ENCODE measurements at regions not wholly inside any gene's neighbourhood (a gene's known extent, or its start where the extent isn't known, plus 50 kb on each side); places are given as distances from the start of the nearest gene placed in this dataset.
A peak's percentile ranks its signal among the peaks of the same experiment; 100 is the strongest.
"Not testable (repeated sequence)": the region's sequence is repeated elsewhere in the genome, so short reads cannot be mapped to it uniquely, and the experiment has no call there.

DNA sequence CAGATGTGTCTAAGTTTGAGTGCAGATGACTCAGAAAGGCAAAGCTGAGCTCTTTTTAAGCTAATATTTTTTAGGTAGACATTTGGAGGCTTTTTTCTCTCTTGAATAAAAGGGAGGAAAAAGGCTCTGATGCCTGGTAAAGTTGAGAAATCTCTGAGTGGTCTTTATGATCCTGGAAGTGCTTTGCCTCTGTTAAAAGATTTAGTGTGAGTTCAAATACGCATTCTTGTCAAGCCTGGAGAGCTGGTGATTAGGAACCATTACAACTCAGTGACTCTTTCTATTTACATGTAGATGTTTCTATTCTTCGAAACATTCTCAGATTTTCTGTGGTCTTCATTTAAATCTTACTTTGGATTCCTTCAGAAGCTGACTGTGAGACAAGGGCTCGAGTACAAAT is 143.4 kb upstream of the MED14 start:
- no peak for ATAC-seq
- intact Hi-C loops (cut with DNase I): no loop called here
- DNase-seq: no peak

DNA sequence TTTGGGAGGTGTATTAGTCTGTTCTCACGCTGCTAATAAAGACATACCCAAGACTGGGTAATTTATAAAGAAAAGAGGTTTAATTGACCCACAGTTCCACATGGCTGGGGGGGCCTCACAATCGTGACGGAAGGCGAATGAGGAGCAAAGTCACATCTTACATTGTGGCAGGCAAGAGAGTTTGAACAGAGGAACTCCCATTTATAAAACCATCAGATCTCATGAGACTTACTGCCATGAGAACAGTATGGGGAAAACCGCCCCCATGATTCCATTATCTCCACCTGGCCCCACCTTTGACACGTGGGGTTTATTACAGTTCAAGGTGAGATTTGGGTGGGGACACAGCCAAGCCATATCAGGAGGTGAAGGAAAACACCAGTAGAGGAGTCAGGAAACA is 143.8 kb upstream of the MED14 start:
- ATAC-seq; intact Hi-C loops (cut with DNase I): not testable (repeated sequence)

DNA sequence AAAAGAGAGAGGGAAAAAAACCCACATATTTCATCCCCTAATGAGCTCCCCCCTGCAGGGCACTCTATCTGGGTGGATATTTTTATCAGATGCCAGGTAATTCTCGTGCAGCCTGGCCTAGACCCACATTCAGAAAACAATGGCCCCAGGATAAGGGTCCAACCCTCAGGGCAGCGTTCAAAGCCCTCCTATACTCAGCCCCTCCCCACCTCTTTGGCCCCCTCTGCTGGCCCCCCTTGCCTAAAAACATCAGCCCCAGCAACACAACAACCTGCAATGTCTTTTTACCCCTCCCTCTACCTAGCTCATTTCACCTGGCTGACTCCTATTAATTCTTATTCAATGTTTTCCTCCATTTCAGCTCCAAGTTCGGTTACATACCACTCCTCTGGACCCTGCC is 145.4 kb upstream of the MED14 start:
- DNase-seq: no peak
- intact Hi-C loops (cut with DNase I): no loop called here
- ATAC-seq: no peak

More for the DNA sequence above, 143.8 kb upstream of the MED14 start:
- DNase-seq: not testable (repeated sequence)

DNA sequence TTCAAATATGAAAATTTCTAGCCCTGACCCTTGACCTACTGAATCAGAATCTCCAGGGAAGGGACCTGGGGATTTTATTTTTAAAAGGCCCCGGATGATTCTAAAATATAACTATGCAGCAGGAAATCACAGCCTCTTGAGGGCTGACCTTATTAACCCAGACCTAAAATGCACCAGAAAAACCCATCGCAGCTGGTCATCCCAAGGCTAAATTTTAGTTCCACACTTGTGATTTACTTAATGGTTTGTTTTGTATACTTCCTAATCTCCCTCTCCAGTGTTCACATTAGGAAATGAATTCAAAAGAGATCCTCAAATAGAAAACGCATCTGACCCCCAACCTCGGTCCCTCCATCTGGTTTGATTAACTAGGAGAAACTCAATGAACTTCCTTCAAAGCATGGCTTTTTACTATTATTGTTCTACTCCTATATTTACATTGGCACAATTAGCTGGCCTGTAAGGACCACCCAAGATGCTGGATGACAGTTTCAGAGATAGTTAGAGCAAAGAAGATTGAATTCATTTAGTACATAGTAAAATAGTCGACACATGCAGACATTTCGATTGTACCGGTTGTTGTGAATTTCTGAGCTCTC is 147.8 kb upstream of the MED14 start:
- intact Hi-C loops (cut with DNase I): no loop called here
- DNase-seq: no peak
- no peak for ATAC-seq

DNA sequence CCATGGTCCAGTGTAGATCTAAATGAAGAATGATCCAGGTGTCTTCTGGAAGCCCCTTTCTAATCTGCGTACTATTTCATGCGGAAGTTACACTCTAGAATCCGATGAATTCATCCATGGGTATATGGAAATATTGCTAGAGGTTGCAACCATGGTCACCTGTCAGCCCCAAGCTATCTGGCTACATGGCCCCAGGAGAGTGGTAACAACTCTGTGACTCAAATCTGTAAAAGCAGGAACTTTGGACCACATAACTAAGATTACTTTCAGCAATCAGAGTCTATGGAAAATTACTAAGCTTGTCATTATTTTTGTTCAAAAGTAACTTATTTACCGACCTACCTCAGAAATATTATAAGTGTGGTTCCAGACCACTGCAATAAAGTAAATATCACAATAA is 150.6 kb upstream of the MED14 start:
- intact Hi-C loops (cut with DNase I): no loop called here
- ATAC-seq (no peak), DNase-seq (no peak)

DNA sequence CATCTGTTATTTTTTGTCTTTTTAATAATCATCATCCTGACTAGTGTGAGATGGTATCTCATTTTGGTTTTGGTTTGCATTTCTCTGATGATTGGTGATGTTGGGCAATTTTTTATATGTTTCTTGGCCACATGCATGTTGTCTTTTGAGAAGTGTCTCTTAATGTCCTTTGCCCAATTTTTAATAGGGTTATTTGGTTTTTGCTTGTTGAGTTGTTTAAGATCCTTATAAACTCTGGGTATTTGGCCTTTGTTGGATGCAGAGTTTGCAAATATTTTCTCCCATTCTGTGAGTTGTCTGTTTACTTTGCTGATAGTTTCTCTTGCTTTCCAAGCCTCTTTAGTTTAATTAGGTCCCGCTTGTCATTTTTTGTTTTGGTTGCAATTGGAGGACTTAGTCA is 152.1 kb upstream of the MED14 start:
- intact Hi-C loops (cut with DNase I): no loop called here
- ATAC-seq (no peak), DNase-seq (no peak)

DNA sequence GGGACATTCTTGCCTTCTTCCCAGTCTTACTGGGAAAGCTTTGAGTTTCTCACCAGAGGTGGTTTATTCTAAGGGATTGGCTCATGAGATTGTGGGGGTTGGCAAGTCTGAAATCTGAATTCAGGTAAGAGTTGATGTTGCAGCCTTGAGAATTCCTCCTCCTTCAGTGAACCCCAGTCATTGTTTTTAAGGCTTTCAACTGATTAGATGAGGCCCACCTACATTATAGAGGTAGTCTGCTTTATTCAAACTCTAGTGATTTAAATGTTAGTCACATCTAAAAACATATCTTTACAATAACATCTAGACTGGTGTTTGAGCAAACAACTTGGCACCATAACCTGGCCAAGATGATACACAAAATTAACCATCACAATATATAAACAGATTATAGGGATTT is 156.5 kb upstream of the MED14 start:
- no peak for ATAC-seq
- intact Hi-C loops (cut with DNase I): no loop called here

DNA sequence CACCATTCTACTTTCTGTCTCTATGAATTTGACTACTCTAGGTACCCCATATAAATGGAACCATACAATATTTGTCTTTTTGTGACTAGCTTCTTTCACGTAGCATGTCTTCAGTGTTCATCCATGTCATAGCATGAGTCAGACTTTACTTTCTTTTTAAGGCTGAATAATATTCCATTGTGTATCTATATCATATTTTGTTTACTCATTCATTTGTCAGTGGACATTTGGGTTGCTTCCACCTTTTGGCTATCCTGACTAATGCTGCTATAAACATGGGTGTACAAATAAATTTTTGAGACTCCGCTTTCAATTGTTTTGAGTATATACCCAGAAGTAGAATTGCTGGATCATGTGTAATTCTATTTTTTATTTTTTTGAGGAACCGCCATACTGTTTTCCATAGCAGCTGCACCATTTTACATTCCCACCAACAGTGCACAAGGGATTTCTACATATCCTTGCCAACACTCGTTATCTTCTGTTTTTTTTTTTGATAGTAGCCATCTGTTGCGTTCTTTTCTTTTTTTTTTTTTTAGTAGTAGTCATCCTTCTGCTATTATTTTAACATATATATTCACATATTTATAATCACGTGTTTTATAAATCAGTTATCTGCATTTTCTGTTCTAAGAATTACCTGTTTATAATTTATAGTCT is 158.0 kb upstream of the MED14 start:
- intact Hi-C loops (cut with DNase I): no loop called here
- DNase-seq: no peak
- no peak for ATAC-seq

More for the DNA sequence above, 156.5 kb upstream of the MED14 start:
- no peak for DNase-seq

DNA sequence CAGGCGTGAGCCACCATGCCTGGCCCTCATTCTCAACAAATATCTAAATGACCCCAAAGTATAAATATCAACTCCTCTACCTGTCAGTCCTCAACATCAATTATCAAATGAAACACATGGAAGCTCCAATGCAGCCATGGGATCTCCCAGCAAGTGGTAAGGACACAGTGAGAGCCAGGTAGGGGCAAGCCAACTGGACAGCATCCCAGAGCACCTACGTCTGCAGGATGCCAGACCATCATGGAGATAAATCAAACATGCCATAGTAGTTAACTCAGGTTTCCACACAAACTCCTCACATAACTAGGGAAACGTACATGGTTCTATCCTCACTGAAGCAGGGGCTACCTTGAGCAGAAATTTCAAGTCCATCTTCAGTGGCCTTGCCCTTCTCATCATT is 159.9 kb upstream of the MED14 start:
- intact Hi-C loops (cut with DNase I): no loop called here
- DNase-seq (no peak), ATAC-seq (no peak)

DNA sequence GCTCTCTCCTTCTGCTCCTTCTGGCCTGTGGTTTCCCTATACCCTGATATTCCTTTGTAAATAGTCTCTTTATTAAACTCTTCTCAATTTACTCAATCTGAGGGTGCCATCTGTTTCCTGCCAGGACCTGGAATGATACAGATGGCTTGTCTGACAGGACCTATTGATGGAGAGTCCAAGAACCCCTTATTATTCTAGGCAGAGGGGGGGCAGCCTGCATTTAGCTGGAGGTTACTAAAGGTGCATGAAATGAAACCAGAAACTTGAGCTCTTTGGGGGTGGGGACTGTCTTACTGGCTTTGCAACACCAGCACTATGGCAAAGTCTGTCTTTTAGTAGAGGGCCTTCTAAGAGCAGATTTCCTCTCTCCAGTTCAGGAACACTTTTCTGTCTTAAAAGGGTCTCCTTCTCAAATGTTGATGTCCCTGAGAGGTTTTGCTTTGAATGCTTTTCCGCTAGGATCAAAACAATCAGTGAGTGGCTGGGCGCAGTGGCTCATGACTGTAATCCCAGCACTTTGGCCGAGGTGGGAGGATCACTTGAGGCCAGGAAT is 162.5 kb upstream of the MED14 start:
- no peak for DNase-seq
- ATAC-seq: no peak
- intact Hi-C loops (cut with DNase I): no loop called here

DNA sequence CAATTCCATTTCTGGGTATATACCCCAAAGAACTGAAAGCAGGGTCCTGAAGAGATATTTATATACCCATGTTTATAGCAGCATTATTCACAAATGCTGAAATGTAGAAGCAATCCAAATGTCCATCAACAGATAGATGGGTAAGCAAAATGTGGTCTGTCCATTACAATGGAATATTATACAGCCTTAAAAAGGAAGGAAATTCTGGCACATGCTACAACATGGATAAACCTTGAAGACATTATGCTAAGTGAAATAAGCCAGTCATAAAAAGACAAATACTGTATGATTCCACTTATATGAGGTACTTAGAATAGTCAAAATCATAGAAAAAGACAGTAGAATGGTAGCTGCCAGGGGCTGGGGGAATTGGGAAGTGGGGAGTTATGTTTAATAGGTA is 169.4 kb upstream of the MED14 start:
- intact Hi-C loops (cut with DNase I); DNase-seq; ATAC-seq: not testable (repeated sequence)

DNA sequence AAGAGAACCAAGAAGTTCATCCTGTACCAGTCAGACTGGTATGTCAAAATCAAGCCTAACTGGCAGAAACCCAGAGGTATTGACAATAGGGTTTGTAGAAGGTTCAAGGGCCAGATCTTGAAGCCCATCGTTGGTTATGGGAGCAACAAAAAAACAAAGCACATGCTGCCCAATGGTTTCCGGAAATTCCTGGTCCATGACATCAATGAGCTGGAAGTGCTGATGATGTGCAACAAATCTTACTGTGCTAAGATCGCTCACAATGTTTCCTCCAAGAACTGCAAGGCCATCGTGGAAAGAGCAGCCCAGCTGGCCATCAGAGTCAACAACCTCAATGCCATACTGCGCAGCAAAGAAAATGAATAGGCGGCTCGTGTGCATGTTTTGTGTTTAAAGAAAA is 172.7 kb upstream of the MED14 start:
- intact Hi-C loops (cut with DNase I): no loop called here
- DNase-seq: no peak
- no peak for ATAC-seq

DNA sequence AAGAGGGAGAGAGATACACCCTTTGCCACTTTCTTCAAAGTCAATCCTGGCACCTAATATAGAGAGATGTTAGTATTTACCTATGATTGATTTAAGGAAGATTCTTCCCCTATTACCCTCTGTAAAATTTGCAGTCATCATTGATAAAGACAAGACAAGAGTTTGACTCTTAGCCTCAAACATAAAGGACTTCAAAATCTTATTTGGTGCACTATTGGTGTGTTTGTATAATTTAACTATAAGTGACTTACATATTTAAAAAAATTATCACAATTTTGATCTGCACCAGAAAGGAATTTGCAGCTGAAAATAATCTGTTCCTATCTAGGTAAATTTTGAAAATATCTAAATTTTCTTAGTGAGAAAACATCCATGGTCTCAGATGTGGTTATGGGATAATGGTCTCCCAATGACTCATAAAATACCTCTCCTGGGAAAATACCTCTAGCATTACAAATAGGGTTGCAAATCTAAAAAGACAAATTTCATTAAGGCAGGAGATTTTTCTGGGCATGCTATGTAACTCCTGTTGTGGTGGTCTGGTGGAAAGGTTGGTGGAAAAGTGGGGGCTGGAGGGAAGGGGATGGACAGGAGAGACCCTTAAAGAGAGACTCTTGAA is 173.6 kb upstream of the MED14 start:
- intact Hi-C loops (cut with DNase I): no loop called here
- DNase-seq (no peak), ATAC-seq (no peak)

DNA sequence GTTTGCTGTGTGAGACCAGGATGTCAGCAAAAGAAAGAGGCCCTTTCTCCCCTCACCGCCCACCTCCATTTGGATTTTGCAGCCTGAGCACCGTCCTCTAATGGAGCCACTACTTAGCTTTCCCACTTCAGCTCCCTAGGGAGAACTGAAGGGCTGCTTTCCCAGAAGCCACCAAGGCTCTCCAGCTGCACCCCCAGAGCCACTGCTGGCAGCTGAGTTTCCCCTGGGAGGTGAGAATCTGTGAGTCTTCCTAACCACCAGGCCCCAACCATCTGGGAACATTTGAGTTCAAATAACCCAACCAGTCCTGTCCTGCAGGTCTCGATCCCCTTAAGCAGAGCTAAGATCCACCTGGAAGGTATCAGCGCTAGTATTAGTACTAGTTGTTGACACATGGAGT is 173.1 kb upstream of the USP9X start:
- no peak for ATAC-seq
- intact Hi-C loops (cut with DNase I): no loop called here

DNA sequence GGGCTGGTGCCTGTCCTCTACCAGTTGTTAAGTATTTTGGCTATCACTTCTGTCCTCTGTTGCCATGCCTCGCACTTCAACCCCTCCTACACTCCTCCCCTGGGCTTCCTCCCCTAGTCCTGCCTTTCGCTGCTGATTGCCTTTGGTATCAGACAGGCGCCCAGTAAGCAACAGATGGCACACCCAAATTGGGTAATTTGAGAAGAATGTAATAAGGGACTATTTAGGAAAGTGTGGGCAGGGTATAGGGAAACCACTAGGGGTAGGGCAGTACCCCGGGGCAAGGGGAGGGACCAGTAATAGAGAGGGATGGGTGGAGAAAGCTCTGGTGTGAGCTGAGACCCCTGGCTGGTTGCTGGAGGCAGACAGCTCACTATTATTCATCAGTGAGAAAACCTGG is 172.7 kb upstream of the USP9X start:
- intact Hi-C loops (cut with DNase I): no loop called here

More for the DNA sequence above, 173.1 kb upstream of the USP9X start:
- no peak for DNase-seq

DNA sequence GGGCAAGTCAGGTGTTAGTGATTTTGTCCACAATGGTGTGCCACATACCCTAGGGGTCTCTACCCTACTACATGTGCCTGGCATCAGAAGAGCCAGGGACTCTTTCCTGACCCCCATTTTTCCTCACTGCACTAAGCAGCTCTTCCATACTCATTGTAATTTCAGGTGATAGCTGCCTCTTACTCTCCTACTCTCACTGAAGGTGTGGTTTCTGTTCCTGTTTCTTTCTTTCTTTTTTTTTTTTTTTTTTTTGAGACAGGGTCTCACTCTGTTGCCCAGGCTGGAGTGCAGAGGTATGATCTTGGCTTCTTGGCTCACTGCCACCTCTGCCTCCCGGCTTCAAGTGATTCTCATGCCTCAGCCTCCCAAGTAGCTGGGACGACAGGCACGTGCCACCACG is 164.9 kb upstream of the USP9X start:
- ATAC-seq: no peak
- intact Hi-C loops (cut with DNase I): no loop called here
- no peak for DNase-seq

More for the DNA sequence above, 172.7 kb upstream of the USP9X start:
- ATAC-seq (no peak), DNase-seq (no peak)

DNA sequence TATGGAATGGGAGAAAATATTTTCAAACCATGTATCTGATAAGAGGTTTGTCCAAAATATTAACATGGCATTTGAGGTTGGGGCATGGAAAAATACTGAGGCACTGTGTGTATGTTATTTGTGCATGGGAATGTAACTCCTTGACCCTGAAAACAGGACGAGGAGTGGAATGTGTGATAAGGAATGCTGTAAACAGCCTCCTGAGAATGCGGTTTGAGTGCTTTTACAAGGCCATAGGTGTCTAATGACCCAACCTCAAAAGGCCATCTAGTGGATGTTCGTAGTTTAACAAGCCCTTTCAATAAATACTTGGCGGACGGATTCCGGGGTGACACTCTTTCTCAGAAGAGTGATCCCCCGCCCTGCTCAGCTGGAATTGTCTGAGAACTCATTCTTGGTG is 162.9 kb upstream of the USP9X start:
- DNase-seq (no peak), ATAC-seq (no peak)
- intact Hi-C loops (cut with DNase I): no loop called here

DNA sequence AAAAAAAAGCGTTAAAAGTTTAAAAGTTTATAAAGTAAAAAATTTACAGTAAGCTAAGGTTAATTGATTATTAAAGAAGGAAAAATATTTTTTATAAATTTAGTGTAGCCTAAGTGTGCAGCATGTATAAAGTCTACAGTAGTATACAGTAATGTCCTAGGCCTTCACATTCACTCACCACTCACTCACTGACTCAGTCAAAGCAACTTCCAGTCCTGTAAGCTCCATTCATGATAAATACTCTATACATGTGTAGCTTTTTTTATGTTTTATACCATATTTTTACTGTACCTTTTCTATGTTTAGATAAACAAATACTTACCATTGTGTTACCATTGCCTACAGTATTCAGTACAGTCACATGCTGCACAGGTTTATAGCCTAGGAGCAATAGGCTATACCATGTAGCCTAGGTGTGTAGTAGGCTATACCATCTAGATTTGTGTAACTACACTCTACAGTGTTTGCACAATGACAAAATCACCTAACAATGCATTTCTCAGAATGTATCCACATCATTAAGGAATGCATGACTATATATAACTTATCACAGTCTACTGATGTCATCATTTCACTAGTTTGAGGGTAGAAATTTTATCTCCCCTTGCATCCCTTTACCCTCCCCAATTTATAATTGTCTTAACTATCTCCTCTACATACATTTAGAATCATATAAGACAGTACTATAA is 158.4 kb upstream of the USP9X start:
- DNase-seq; intact Hi-C loops (cut with DNase I); ATAC-seq: not testable (repeated sequence)

DNA sequence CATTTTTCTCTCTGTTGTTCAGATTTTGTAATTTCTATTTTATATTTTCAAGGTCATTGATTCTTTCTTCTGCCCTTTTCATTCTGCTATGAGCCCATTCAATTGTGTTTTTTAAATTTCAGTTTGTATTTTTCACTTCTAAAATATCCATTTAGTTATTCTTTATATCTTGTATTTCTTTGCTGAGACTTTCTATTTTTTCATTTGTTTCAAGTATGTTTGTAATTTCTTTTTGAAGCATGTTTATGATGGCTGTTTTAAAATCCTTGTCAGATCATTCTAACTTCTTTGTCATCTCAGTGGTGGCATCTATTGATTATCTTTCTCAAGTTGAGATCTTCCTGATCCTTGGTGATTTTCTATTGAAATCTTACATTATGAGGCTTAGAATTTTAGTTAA is 157.2 kb upstream of the USP9X start:
- no peak for DNase-seq
- no peak for ATAC-seq
- intact Hi-C loops (cut with DNase I): no loop called here

DNA sequence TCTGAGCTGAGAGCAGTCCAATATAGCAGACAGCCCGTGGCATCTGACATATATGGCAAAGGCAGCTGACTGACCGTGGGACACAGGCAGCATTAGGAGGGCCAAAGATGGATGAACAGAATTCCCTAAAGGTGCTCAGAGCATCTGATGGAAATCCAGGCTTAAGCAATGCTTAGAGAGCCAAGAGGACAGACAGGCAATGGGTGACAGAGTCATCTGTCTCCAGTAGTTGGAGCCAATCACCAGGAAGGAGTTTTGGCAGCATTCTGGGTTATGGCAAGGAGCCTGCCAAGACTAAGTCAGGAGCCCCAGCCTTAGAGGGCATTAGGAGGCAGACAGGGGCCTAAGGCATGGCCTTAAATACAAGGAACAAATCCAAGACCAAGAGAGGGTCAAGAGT is 153.3 kb upstream of the USP9X start:
- ATAC-seq (peak; percentile 36 to 53), DNase-seq (no peak)
- intact Hi-C loops (cut with DNase I): no loop called here
